GM12874 (cell line): ENCODE measurements at regions not wholly inside any gene's neighbourhood (a gene's known extent, or its start where the extent isn't known, plus 50 kb on each side); places are given as distances from the start of the nearest gene placed in this dataset.

Experiments used
- TF ChIP-seq, protein P1 (sequence below): IDR thresholded peaks from 2 replicates; pipeline ENCODE4 v1.5.1; 2011; ENCODE audit warnings: low read depth, mild to moderate bottlenecking, control low read depth, low read length, moderate library complexity; ENCODE audit not compliant: insufficient read depth

DNA sequence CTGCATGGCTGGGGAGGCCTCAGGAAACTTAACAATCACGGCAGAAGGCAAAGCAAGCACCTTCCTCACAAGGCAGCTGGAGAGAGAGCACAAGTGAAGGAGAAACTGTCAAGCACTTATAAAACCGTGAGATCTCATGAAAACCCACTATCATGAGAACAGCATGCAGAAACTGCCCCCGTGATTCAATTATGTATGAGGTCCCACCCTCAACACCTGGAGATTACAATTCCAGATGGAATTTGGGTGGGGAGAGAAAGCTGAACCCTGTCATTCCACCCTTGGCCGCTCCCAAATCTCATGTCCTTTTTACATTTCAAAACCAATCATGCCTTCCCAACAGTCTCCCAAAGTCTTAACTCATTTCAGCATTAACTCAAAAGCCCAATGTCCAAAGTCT is 107.2 kb upstream of the ECI2 start:
- TF ChIP-seq, protein P1, sequence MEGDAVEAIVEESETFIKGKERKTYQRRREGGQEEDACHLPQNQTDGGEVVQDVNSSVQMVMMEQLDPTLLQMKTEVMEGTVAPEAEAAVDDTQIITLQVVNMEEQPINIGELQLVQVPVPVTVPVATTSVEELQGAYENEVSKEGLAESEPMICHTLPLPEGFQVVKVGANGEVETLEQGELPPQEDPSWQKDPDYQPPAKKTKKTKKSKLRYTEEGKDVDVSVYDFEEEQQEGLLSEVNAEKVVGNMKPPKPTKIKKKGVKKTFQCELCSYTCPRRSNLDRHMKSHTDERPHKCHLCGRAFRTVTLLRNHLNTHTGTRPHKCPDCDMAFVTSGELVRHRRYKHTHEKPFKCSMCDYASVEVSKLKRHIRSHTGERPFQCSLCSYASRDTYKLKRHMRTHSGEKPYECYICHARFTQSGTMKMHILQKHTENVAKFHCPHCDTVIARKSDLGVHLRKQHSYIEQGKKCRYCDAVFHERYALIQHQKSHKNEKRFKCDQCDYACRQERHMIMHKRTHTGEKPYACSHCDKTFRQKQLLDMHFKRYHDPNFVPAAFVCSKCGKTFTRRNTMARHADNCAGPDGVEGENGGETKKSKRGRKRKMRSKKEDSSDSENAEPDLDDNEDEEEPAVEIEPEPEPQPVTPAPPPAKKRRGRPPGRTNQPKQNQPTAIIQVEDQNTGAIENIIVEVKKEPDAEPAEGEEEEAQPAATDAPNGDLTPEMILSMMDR = no peak

GRCh38 chr6:4240148-4240547 is 104.8 kb upstream of the ECI2 start:
- TF ChIP-seq, protein P1 = no peak

- TF ChIP-seq, protein P1 = no peak
Measured at GRCh38 chr6:4225161-4225872, 89.9 kb upstream of the ECI2 start.

- TF ChIP-seq, protein P1 = no peak
Measured at GRCh38 chr6:4224067-4224978, 88.9 kb upstream of the ECI2 start.

GRCh38 chr6:4220558-4220957 is 85.2 kb upstream of the ECI2 start:
- TF ChIP-seq, protein P1 = no peak

- TF ChIP-seq, protein P1 = no peak
Measured at GRCh38 chr6:4212588-4212987, 77.2 kb upstream of the ECI2 start.

GRCh38 chr6:4210629-4211419 is 75.4 kb upstream of the ECI2 start:
- TF ChIP-seq, protein P1 = peak; percentile 65
